SK-N-MC (cell line): ENCODE measurements at regions not wholly inside any gene's neighbourhood (a gene's known extent, or its start where the extent isn't known, plus 50 kb on each side); places are given as distances from the start of the nearest gene placed in this dataset.
"Not testable (repeated sequence)": the region's sequence is repeated elsewhere in the genome, so short reads cannot be mapped to it uniquely, and the experiment has no call there.

Source experiments
- DNase-seq: peaks from one replicate; pipeline ENCODE4 v3.0.0-alpha.2; 2011; ENCODE audit warnings: low read depth, low spot score
- H3K27ac ChIP-seq: fragments of 200-600 bp; sonication (generic); 2 replicates; pipeline ENCODE4 v1.5.1; 2016; ENCODE audit warnings: mixed run types
- H3K36me3 ChIP-seq: fragments of 200-600 bp; sonication (generic); 2 replicates; pipeline ENCODE4 v1.6.1; 2017; ENCODE audit warnings: antibody characterized with exemption, low read length, mixed read lengths; ENCODE audit not compliant: insufficient read depth
- H3K4me3 ChIP-seq: fragments of 200-600 bp; sonication (generic); 2 replicates; pipeline ENCODE4 v1.5.1; 2016
- H3K9ac ChIP-seq: fragments of 200-600 bp; sonication (generic); 2 replicates; pipeline ENCODE4 v1.8.0; 2017; ENCODE audit warnings: mixed run types, mixed read lengths; ENCODE audit not compliant: insufficient read length
- H3K9me3 ChIP-seq: fragments of 200-600 bp; sonication (generic); 2 replicates; pipeline ENCODE4 v1.6.1; 2017; ENCODE audit warnings: low read depth, mild to moderate bottlenecking, antibody characterized with exemption, low read length, moderate library complexity, mixed read lengths
- EZH2 ChIP-seq: fragments of 200-600 bp; sonication (generic); IDR thresholded peaks from one replicate; pipeline ENCODE4 v1.6.1; 2017; ENCODE audit warnings: antibody characterized with exemption
- FOXP2 ChIP-seq: optimal IDR thresholded peaks from 2 replicates; pipeline ENCODE3; 2011; ENCODE audit warnings: mild to moderate bottlenecking, moderate library complexity; ENCODE audit not compliant: insufficient read depth; ENCODE audit errors: extremely low read length, control extremely low read depth
- POLR2AphosphoS5 ChIP-seq: IDR thresholded peaks from 2 replicates; pipeline ENCODE4 v1.6.1; 2012; ENCODE audit warnings: mild to moderate bottlenecking, low read depth, low read length, borderline replicate concordance

GRCh38 chr5:176750144-176750543, 60.2 kb upstream of the UNC5A start:
- DNase-seq: no peak
- TF ChIP-seq FOXP2: no peak
- TF ChIP-seq POLR2AphosphoS5: no peak
- TF ChIP-seq EZH2: no peak
- no peak overlapping the region for H3K4me3 ChIP-seq
- H3K27ac ChIP-seq: no peak overlapping the region
- no peak overlapping the region for H3K9ac ChIP-seq
- H3K9me3 ChIP-seq: no peaks in the 10 kb centered on the region
- H3K36me3 ChIP-seq: no peaks in the 10 kb centered on the region

- no peak for TF ChIP-seq FOXP2
- no peak for TF ChIP-seq EZH2
- TF ChIP-seq POLR2AphosphoS5: no peak
- H3K4me3 ChIP-seq: no peak overlapping the region
- no peaks in the 10 kb centered on the region for H3K9me3 ChIP-seq
- no peak overlapping the region for H3K9ac ChIP-seq
- H3K36me3 ChIP-seq: no peaks in the 10 kb centered on the region
- DNase-seq: no peak
- H3K27ac ChIP-seq: no peak overlapping the region
These were observed 55.9 kb upstream of the UNC5A start for GRCh38 chr5:176754376-176754973.

- DNase-seq, H3K9ac ChIP-seq, H3K4me3 ChIP-seq, H3K9me3 ChIP-seq, H3K27ac ChIP-seq, H3K36me3 ChIP-seq: not testable (repeated sequence)
These were observed 54.8 kb upstream of the UNC5A start for GRCh38 chr5:176755593-176755992.

GRCh38 chr5:176757569-176757968, 52.8 kb upstream of the UNC5A start:
- H3K9me3 ChIP-seq, DNase-seq, H3K4me3 ChIP-seq, H3K9ac ChIP-seq, H3K36me3 ChIP-seq, H3K27ac ChIP-seq: not testable (repeated sequence)
